Fibroblast of peridontal ligament (primary cell): ENCODE measurements at regions not wholly inside any gene's neighbourhood (a gene's known extent, or its start where the extent isn't known, plus 50 kb on each side); places are given as distances from the start of the nearest gene placed in this dataset.
A peak's percentile ranks its signal among the peaks of the same experiment; 100 is the strongest.
"Not testable (repeated sequence)": the region's sequence is repeated elsewhere in the genome, so short reads cannot be mapped to it uniquely, and the experiment has no call there.

Experiments used
- DNase-seq: peaks from one replicate; pipeline ENCODE4 v3.0.0-alpha.2; 2010; ENCODE audit errors: extremely low read depth

- DNase-seq, result not testable (repeated sequence)
Measured at GRCh38 chrX:27156921-27157320, 306.2 kb downstream of the PPP4R3C start.

GRCh38 chrX:27136325-27136724 is 326.8 kb downstream of the PPP4R3C start:
- DNase-seq, result no peak

DNA sequence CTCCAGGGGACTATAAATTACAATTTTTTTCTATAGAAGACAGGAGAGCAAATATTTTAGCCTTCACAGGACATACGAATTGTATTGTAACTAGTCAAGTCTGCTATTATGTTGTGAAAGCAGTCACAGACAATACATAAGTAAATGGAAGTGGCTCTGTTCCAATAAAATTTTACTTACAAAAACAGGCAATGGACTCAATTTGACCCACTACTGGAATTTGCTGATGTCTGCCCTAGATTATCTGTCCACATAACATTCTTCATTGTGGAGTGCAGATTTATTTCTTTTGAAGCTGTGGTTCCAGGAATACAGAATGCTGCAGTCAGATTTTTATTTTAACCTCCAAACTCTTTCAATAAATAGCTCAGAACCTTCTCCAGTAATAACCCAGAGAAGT is 330.3 kb downstream of the PPP4R3C start:
- no peak for DNase-seq

DNA sequence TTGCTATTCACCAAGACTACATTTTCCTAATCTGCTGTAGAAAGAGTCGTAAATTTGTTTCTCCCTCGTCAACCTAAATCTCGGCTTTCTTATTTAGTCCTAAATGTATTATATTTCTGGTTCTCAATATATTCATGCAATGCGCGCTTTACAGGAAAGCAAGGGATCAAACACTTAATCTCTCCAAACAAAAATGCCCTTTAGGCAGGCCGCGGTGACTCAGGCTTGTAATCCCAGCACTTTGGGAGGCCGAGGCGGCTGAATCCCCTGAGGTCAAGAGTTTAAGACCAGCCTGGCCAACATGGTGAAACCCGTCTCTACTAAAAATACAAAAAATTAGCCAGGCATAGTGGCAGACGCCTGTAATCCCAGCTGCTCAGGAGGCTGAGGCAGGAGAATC is 376.0 kb downstream of the PPP4R3C start:
- DNase-seq, result not testable (repeated sequence)

- DNase-seq, result no peak
Measured at GRCh38 chrX:27086237-27086636, 376.9 kb downstream of the PPP4R3C start.

GRCh38 chrX:27085346-27085745 is 377.8 kb downstream of the PPP4R3C start:
- DNase-seq, result no peak

- no peak for DNase-seq
Measured at GRCh38 chrX:27078371-27078770, 384.8 kb downstream of the PPP4R3C start.

- no peak for DNase-seq
Measured at GRCh38 chrX:27057883-27058282, 405.3 kb downstream of the PPP4R3C start.

- no peak for DNase-seq
Measured at GRCh38 chrX:27039332-27039731, 423.8 kb downstream of the PPP4R3C start.

GRCh38 chrX:27008486-27008885 is 454.7 kb downstream of the PPP4R3C start:
- DNase-seq, result no peak

- DNase-seq, result no peak
Measured at GRCh38 chrX:26999634-27000033, 463.5 kb downstream of the PPP4R3C start.

GRCh38 chrX:26958261-26958660 is 504.9 kb downstream of the PPP4R3C start:
- DNase-seq, result no peak

GRCh38 chrX:26954029-26954428 is 509.1 kb downstream of the PPP4R3C start:
- DNase-seq, result no peak

- DNase-seq, result no peak
Measured at GRCh38 chrX:26952213-26952612, 510.9 kb downstream of the PPP4R3C start.

DNA sequence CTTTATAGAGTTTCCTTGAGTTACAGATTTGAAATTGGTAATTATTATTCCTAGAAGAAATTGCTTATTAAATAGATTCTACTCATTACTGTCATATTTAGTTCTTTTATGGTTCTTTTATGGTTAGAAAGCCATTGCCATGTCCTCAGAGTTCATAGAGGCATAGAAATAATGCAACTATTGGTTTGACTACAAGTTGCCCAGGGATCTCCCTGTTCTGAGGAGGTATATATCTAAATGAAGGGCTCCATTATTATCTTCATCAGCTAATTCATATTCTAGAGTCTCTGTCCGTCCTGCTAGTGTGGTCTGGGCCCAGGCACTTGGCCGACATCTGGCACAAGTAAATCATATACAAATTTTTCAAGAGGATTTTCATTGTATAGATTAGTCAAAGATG is 535.7 kb downstream of the PPP4R3C start:
- no peak for DNase-seq

GRCh38 chrX:26925088-26925487 is 538.1 kb downstream of the PPP4R3C start:
- DNase-seq, result no peak

- peak; percentile 13 for DNase-seq
Measured at GRCh38 chrX:26922278-26922677, 540.9 kb downstream of the PPP4R3C start.

DNA sequence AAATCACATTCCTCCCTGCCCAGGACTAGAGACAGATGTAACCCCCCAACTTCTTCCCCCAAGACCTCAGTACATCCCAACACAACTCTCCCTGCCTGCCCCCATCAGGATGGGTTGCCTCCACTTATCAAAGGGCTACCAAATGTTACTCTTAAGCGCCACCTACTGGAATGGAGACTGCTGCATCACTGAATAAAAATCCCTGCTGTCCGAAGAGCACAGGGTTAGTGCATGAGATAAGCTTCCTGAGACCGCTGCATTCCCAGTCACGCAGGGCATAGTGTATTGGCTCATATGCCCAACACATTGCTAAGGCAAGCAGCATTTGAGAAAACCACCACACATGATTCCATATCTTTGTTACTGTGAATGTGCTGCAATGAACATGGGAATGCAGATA is 544.5 kb downstream of the PPP4R3C start:
- no peak for DNase-seq

DNA sequence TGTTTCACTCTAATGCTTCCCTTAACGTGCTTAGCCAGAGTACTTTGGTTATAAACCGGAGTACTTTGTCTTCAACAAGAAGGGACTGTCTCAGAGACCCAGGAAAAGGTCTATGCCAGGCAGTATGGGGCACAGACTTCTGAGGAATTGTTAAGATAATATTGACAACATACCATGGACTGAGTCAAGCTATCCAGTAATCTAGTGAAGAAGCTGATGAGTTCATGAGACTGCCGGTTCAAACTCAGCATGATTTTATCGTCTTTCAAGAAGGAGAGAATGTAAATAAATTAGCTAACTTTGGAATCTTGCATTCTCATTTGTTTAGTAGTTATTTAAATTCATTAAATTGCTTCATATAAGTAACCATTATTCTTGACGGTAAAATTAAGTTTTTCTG is 546.1 kb downstream of the PPP4R3C start:
- no peak for DNase-seq

- no peak for DNase-seq
Measured at GRCh38 chrX:26915064-26915463, 548.1 kb downstream of the PPP4R3C start.

DNA sequence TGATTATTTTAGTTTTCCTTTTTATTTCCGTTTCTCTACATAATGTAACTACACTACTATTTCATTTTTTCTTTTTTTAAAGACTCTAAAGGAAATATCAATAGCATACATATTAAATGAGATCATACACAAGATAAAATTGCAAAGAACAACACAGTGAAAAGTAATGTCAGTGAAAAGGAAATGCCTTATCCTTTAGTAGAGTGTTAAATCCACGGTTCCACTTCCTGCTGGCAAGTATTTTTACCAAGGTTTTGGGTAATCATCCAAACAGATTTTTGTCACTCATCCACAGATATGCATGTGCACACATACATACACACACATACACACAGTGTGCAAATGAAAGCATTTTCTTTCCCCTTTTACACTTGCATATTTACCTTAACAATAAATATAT is 548.9 kb downstream of the PPP4R3C start:
- no peak for DNase-seq

DNA sequence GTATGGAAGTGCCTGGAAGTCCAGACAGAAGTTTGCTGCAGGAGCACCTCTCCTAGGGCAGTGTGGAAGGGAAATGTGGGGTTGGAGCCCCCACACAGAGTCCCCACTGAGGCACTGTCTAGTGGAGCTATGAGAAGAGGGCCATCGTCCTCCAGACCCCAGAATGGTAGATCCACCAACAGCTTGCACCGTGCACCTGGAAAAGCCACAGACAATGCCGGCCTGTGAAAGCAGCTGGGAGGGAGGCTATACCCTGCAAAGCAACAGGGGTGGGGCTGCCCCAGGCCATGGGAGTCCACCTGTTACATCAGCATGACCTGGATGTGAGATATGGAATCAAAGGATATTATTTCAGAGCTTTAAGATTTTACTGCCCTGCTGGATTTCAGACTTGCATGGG is 551.4 kb downstream of the PPP4R3C start:
- not testable (repeated sequence) for DNase-seq

GRCh38 chrX:26909728-26910127 is 553.4 kb downstream of the PPP4R3C start:
- DNase-seq, result no peak

DNA sequence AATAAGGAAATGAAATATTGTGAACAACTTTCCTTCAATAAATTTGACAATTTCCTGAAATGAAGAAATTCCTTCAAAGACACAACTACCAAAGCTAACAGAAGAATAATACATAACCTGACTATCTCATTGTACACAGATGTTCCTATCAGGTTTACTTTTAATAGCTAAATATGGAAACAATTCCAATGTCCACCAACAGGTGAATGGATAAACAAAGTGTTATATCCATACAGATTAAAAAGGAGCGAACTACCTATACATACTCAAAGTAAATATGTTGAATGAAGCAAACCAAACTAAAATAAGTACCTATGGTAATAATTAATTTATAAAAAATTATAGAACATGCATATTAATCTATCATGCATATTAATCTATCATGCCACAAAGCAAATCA is 554.9 kb downstream of the PPP4R3C start:
- DNase-seq, result no peak

- peak; percentile 0 for DNase-seq
Measured at GRCh38 chrX:26889574-26889973, 573.6 kb downstream of the PPP4R3C start.
